ENCODE measurements at regions not wholly inside any gene's neighbourhood (a gene's known extent, or its start where the extent isn't known, plus 50 kb on each side); places are given as distances from the start of the nearest gene placed in this dataset.

DNA sequence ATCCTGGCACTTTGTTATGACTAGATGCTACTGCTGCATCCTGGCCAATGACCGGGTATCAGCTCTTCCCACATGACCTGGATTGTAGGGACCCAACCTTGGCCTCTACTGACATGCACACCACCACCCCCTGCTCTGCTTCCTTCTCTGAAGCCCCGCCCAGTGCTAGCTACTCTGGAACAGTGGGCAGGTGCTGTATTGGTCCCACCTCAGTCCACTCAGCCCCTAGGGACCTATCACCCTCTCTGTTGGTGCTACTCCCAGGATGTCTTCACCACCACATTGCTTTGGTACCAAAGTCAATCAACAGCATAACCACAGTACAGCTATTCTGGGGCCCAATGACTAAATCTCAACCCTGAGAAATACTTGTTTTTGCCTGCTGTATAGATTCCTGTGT is 170.2 kb upstream of the PRICKLE2 start:
- no peak for FAIRE-seq
- H3K79me2 ChIP-seq (ENCODE audit: control insufficient read depth, insufficient read depth, low read length) = no peaks in the 10 kb centered on the region
- ATAC-seq = no peak
- 0% methylated on average over 1 of the region's 2 CpGs for WGBS (ENCODE audit: insufficient coverage, low coverage, missing lambda C conversion rate)
- H3K9me3 ChIP-seq (replicated peaks; ENCODE audit: control insufficient read depth, insufficient read depth, low read depth, low read length) = no peaks in the 10 kb centered on the region
- no peaks in the 10 kb centered on the region for H3K9me1 ChIP-seq (ENCODE audit: control insufficient read depth, insufficient read depth, low read length)
- intact Hi-C loops (cut with micrococcal nuclease) (no loop called here), in situ Hi-C loops (cut with MboI) (no loop called here)
- no peak for TF ChIP-seq SMAD4 (CRISPR knock-in tag; conservative IDR thresholded peaks at IDR 0.05)
- no peak for TF ChIP-seq TCF3 (CRISPR knock-in tag; IDR thresholded peaks at IDR 0.05)
- TF ChIP-seq, protein P1, sequence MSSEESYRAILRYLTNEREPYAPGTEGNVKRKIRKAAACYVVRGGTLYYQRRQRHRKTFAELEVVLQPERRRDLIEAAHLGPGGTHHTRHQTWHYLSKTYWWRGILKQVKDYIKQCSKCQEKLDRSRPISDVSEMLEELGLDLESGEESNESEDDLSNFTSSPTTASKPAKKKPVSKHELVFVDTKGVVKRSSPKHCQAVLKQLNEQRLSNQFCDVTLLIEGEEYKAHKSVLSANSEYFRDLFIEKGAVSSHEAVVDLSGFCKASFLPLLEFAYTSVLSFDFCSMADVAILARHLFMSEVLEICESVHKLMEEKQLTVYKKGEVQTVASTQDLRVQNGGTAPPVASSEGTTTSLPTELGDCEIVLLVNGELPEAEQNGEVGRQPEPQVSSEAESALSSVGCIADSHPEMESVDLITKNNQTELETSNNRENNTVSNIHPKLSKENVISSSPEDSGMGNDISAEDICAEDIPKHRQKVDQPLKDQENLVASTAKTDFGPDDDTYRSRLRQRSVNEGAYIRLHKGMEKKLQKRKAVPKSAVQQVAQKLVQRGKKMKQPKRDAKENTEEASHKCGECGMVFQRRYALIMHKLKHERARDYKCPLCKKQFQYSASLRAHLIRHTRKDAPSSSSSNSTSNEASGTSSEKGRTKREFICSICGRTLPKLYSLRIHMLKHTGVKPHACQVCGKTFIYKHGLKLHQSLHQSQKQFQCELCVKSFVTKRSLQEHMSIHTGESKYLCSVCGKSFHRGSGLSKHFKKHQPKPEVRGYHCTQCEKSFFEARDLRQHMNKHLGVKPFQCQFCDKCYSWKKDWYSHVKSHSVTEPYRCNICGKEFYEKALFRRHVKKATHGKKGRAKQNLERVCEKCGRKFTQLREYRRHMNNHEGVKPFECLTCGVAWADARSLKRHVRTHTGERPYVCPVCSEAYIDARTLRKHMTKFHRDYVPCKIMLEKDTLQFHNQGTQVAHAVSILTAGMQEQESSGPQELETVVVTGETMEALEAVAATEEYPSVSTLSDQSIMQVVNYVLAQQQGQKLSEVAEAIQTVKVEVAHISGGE (CRISPR knock-in tag; IDR thresholded peaks at IDR 0.05) = peak in 1 of 3 experiments; percentile 66; a peak in 1 of 6 replicates
- TF ChIP-seq KLF1 (tag; IDR thresholded peaks at IDR 0.05) = no peak
- no peak for TF ChIP-seq MTF1 (CRISPR knock-in tag; IDR thresholded peaks at IDR 0.05; ENCODE audit: borderline replicate concordance)
- CTCF ChIA-PET (ENCODE audit: low intra/inter-chr PET ratio) = no interaction called here
- no peaks in the 10 kb centered on the region for H3K36me3 ChIP-seq (ENCODE audit: control insufficient read depth, insufficient read depth, low read length)
- H3K4me3 ChIP-seq = no peak overlapping the region
- H3K27ac ChIP-seq (ENCODE audit: extremely low read depth, low read depth, low read length) = no peak overlapping the region
- POLR2A ChIA-PET = no interaction called here
- H3K4me2 ChIP-seq (ENCODE audit: insufficient read depth, low read length) = no peak overlapping the region
- H3K27me3 ChIP-seq (ENCODE audit: control insufficient read depth in 2 of 2, insufficient read depth in 2 of 2, low read length in 2 of 2) = no peaks in the 10 kb centered on the region; a peak in 1 of 5 replicates
- no peaks in the 10 kb centered on the region for H4K20me1 ChIP-seq (replicated peaks; ENCODE audit: control insufficient read depth, insufficient read depth, low read length)
- no peak for DNase-seq (ENCODE audit: extremely low read depth in 1 of 4, low spot score in 3 of 4)
- no peak overlapping the region for H2AFZ ChIP-seq (ENCODE audit: low read depth, low read length)
- no peak overlapping the region for H3K9ac ChIP-seq (ENCODE audit: insufficient read depth in 1 of 2, low read depth in 2 of 2, low read length in 2 of 2)
- no peaks in the 10 kb centered on the region for H3K4me1 ChIP-seq (replicated peaks in 1 of 2; ENCODE audit: control insufficient read depth in 2 of 2, insufficient read depth in 2 of 2, low read length in 2 of 2)
- BruUV-seq (replicated peaks) = no TSS peak
